ENCODE measurements at regions not wholly inside any gene's neighbourhood (a gene's known extent, or its start where the extent isn't known, plus 50 kb on each side); places are given as distances from the start of the nearest gene placed in this dataset.

DNA sequence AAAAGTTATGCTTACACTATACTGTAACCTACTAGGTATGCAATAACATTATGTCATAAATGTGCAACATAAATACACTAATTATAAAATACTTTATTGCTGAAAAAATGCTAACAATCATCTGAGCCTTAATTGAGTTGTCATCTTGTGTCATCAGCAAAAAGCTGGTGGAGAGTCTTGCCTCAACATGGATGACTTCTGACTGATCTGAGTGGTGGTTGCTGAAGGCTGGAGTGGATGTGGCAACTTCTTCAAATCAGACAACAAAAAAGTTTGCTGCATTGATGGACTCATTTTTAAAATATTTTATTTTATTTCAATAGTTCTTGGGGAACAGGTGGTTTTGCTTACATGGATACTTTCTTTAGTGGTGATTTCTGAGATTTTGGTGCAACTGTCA, 93.9 kb upstream of the AMN1 start:
- no peaks in the 10 kb centered on the region for H3K79me2 ChIP-seq (ENCODE audit: insufficient read depth, low read length)
- no peak overlapping the region for H3K4me2 ChIP-seq (ENCODE audit: low read depth, low read length, poor library complexity, severe bottlenecking)
- TF ChIP-seq CTCF (IDR thresholded peaks at IDR 0.05; ENCODE audit: insufficient read depth, low read length, poor library complexity, severe bottlenecking) (no peak), EZH2phosphoT487 (conservative IDR thresholded peaks at IDR 0.05; ENCODE audit: low read length) (no peak)
- no peak overlapping the region for H2AFZ ChIP-seq (ENCODE audit: low read depth, low read length, severe bottlenecking)
- H3K9ac ChIP-seq (ENCODE audit: low read length) = no peak overlapping the region
- H4K20me1 ChIP-seq (ENCODE audit: low read depth, low read length) = no peaks in the 10 kb centered on the region
- H3K27ac ChIP-seq (ENCODE audit: low read depth, low read length) = no peak overlapping the region
- H3K27me3 ChIP-seq (ENCODE audit: low read length) = no peaks in the 10 kb centered on the region
- no peaks in the 10 kb centered on the region for H3K9me2 ChIP-seq (replicated peaks; ENCODE audit: insufficient read depth, low read length)
- H3K4me3 ChIP-seq (ENCODE audit: insufficient read depth, low read length, poor library complexity, severe bottlenecking) = no peak overlapping the region
- no peaks in the 10 kb centered on the region for H3F3A ChIP-seq (ENCODE audit: insufficient read depth)
- peaks cover 12% of the 10 kb centered on the region; the same call in 1 of the 2 replicates for H3K9me3 ChIP-seq (ENCODE audit: insufficient read depth, low read length)
- H3K36me3 ChIP-seq (ENCODE audit: low read length) = no peaks in the 10 kb centered on the region

- Histone ChIP-seq H3K27ac (ENCODE audit: low read depth, low read length) (no peak overlapping the region), H3K9me3 (ENCODE audit: insufficient read depth, low read length) (peaks cover 12% of the 10 kb centered on the region; the same call in 1 of the 2 replicates), H3K4me2 (ENCODE audit: low read depth, low read length, poor library complexity, severe bottlenecking) (no peak overlapping the region), H3F3A (ENCODE audit: insufficient read depth) (no peaks in the 10 kb centered on the region), H3K36me3 (ENCODE audit: low read length) (no peaks in the 10 kb centered on the region), H4K20me1 (ENCODE audit: low read depth, low read length) (no peaks in the 10 kb centered on the region), H3K79me2 (ENCODE audit: insufficient read depth, low read length) (no peaks in the 10 kb centered on the region), H3K9ac (ENCODE audit: low read length) (no peak overlapping the region), H3K27me3 (ENCODE audit: low read length) (no peaks in the 10 kb centered on the region), H3K9me2 (replicated peaks; ENCODE audit: insufficient read depth, low read length) (no peaks in the 10 kb centered on the region), H2AFZ (ENCODE audit: low read depth, low read length, severe bottlenecking) (no peak overlapping the region), H3K4me3 (ENCODE audit: insufficient read depth, low read length, poor library complexity, severe bottlenecking) (no peak overlapping the region)
- TF ChIP-seq CTCF (IDR thresholded peaks at IDR 0.05; ENCODE audit: insufficient read depth, low read length, poor library complexity, severe bottlenecking) = no peak
- TF ChIP-seq EZH2phosphoT487 (conservative IDR thresholded peaks at IDR 0.05; ENCODE audit: low read length) = no peak
Observed at GRCh38 chr12:31821484-31821883, 92.7 kb upstream of the AMN1 start.

DNA sequence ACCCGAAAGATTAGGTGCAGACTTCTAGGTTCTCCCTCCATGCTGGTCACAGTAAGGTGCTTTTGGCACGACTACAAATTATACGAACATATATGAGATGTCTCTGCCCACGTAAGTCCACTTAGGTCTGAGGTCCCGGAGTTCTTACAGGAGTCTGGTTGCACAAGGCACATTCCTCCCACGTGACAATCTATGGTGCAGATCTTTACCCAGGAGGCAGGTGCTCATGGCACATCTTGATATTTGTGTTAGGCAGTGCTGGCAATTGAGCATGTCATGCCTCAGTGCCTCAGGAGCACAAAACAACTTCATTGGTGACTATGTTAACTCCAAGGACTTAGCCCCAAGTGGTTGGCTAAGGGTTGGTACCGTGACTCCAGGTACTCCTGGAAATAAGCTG, 92.0 kb upstream of the AMN1 start:
- Histone ChIP-seq H3K9ac (ENCODE audit: low read length) (no peak overlapping the region), H3K9me2 (replicated peaks; ENCODE audit: insufficient read depth, low read length) (no peaks in the 10 kb centered on the region), H3K4me2 (ENCODE audit: low read depth, low read length, poor library complexity, severe bottlenecking) (no peak overlapping the region), H2AFZ (ENCODE audit: low read depth, low read length, severe bottlenecking) (no peak overlapping the region), H3K27me3 (ENCODE audit: low read length) (no peaks in the 10 kb centered on the region), H3K36me3 (ENCODE audit: low read length) (no peaks in the 10 kb centered on the region), H3K79me2 (ENCODE audit: insufficient read depth, low read length) (no peaks in the 10 kb centered on the region), H3K9me3 (ENCODE audit: insufficient read depth, low read length) (peaks cover 7% of the 10 kb centered on the region; the same call in 1 of the 2 replicates), H3F3A (ENCODE audit: insufficient read depth) (no peaks in the 10 kb centered on the region), H3K27ac (ENCODE audit: low read depth, low read length) (no peak overlapping the region), H4K20me1 (ENCODE audit: low read depth, low read length) (no peaks in the 10 kb centered on the region), H3K4me3 (ENCODE audit: insufficient read depth, low read length, poor library complexity, severe bottlenecking) (no peak overlapping the region)
- TF ChIP-seq CTCF (IDR thresholded peaks at IDR 0.05; ENCODE audit: insufficient read depth, low read length, poor library complexity, severe bottlenecking) = no peak
- no peak for TF ChIP-seq EZH2phosphoT487 (conservative IDR thresholded peaks at IDR 0.05; ENCODE audit: low read length)
